ENCODE measurements at regions not wholly inside any gene's neighbourhood (a gene's known extent, or its start where the extent isn't known, plus 50 kb on each side); places are given as distances from the start of the nearest gene placed in this dataset.

- Histone ChIP-seq H3K4me3 (ENCODE audit: low read depth, low read length) (no peak overlapping the region), H3K27ac (no peak overlapping the region), H3K36me3 (replicated peaks) (no peaks in the 10 kb centered on the region), H3K27me3 (replicated peaks) (no peaks in the 10 kb centered on the region)
- in situ Hi-C loops (cut with HindIII; ENCODE audit: low pct_ligation_motif_present, low sequenced_read_pairs), result no loop called here
- DNase-seq, result no peak
- no peak for TF ChIP-seq CTCF (IDR thresholded peaks at IDR 0.05; ENCODE audit: low read depth, low read length, missing control alignments)
These were observed 65.6 kb upstream of the CFAP161 start for GRCh38 chr15:81068516-81068915.

GRCh38 chr15:81069356-81069755 is 64.7 kb upstream of the CFAP161 start:
- Histone ChIP-seq H3K27me3 (replicated peaks) (no peaks in the 10 kb centered on the region), H3K27ac (no peak overlapping the region), H3K36me3 (replicated peaks) (no peaks in the 10 kb centered on the region), H3K4me3 (ENCODE audit: low read depth, low read length) (no peak overlapping the region)
- DNase-seq, result no peak
- in situ Hi-C loops (cut with HindIII; ENCODE audit: low pct_ligation_motif_present, low sequenced_read_pairs), result no loop called here
- no peak for TF ChIP-seq CTCF (IDR thresholded peaks at IDR 0.05; ENCODE audit: low read depth, low read length, missing control alignments)

- Histone ChIP-seq H3K4me3 (ENCODE audit: low read depth, low read length) (no peak overlapping the region), H3K36me3 (replicated peaks) (no peaks in the 10 kb centered on the region), H3K27me3 (replicated peaks) (no peaks in the 10 kb centered on the region), H3K27ac (no peak overlapping the region)
- in situ Hi-C loops (cut with HindIII; ENCODE audit: low pct_ligation_motif_present, low sequenced_read_pairs), result no loop called here
- no peak for DNase-seq
- peak; percentile 3 for TF ChIP-seq CTCF (IDR thresholded peaks at IDR 0.05; ENCODE audit: low read depth, low read length, missing control alignments)
These were observed 64.2 kb upstream of the CFAP161 start for GRCh38 chr15:81069909-81070308.

- Histone ChIP-seq H3K4me3 (ENCODE audit: low read depth, low read length) (no peak overlapping the region), H3K27ac (no peak overlapping the region), H3K27me3 (replicated peaks) (no peaks in the 10 kb centered on the region), H3K36me3 (replicated peaks) (no peaks in the 10 kb centered on the region)
- TF ChIP-seq CTCF (IDR thresholded peaks at IDR 0.05; ENCODE audit: low read depth, low read length, missing control alignments), result no peak
- peak; percentile 56 for DNase-seq
- in situ Hi-C loops (cut with HindIII; ENCODE audit: low pct_ligation_motif_present, low sequenced_read_pairs), result no loop called here
These were observed 63.0 kb upstream of the CFAP161 start for GRCh38 chr15:81071120-81071519.

- Histone ChIP-seq H3K4me3 (ENCODE audit: low read depth, low read length) (no peak overlapping the region), H3K27me3 (replicated peaks) (no peaks in the 10 kb centered on the region), H3K36me3 (replicated peaks) (no peaks in the 10 kb centered on the region), H3K27ac (no peak overlapping the region)
- no peak for TF ChIP-seq CTCF (IDR thresholded peaks at IDR 0.05; ENCODE audit: low read depth, low read length, missing control alignments)
- in situ Hi-C loops (cut with HindIII; ENCODE audit: low pct_ligation_motif_present, low sequenced_read_pairs), result no loop called here
- DNase-seq, result no peak
These were observed 62.4 kb upstream of the CFAP161 start for GRCh38 chr15:81071705-81072104.

GRCh38 chr15:81072551-81072950 is 61.5 kb upstream of the CFAP161 start:
- Histone ChIP-seq H3K36me3 (replicated peaks) (no peaks in the 10 kb centered on the region), H3K27me3 (replicated peaks) (no peaks in the 10 kb centered on the region), H3K4me3 (ENCODE audit: low read depth, low read length) (no peak overlapping the region), H3K27ac (no peak overlapping the region)
- no peak for DNase-seq
- in situ Hi-C loops (cut with HindIII; ENCODE audit: low pct_ligation_motif_present, low sequenced_read_pairs), result no loop called here
- no peak for TF ChIP-seq CTCF (IDR thresholded peaks at IDR 0.05; ENCODE audit: low read depth, low read length, missing control alignments)

Data from brain microvascular endothelial cell (primary cell).